ENCODE measurements at regions not wholly inside any gene's neighbourhood (a gene's known extent, or its start where the extent isn't known, plus 50 kb on each side); places are given as distances from the start of the nearest gene placed in this dataset.

DNA sequence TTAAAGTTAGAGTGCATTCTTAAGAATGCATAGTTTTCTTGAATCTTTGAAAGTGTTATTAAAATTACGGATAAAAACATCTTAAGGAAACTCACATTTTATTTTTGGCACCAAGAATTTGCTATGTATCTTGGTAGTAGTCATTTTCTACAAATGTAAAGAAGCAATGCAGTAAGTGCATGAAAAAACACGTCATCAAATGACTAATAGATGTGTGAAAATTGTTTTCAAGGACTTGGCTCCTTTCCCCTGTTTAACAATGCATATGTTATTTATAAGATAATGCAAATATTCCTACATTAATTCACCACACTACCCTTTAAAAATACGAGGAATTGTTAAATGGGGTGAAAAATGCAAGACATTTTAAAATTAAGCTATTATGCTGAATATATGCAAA is 461.2 kb upstream of the PCDH7 start:
- TF ChIP-seq, protein P1, sequence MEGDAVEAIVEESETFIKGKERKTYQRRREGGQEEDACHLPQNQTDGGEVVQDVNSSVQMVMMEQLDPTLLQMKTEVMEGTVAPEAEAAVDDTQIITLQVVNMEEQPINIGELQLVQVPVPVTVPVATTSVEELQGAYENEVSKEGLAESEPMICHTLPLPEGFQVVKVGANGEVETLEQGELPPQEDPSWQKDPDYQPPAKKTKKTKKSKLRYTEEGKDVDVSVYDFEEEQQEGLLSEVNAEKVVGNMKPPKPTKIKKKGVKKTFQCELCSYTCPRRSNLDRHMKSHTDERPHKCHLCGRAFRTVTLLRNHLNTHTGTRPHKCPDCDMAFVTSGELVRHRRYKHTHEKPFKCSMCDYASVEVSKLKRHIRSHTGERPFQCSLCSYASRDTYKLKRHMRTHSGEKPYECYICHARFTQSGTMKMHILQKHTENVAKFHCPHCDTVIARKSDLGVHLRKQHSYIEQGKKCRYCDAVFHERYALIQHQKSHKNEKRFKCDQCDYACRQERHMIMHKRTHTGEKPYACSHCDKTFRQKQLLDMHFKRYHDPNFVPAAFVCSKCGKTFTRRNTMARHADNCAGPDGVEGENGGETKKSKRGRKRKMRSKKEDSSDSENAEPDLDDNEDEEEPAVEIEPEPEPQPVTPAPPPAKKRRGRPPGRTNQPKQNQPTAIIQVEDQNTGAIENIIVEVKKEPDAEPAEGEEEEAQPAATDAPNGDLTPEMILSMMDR (IDR thresholded peaks at IDR 0.05; ENCODE audit: unreplicated experiment) = no peak
- Mint-ChIP-seq H3K27me3 (no peaks in the 10 kb centered on the region), H3K27ac (no peak overlapping the region), H3K4me1 (ENCODE audit: low read depth) (peaks cover 3% of the 10 kb centered on the region), H3K9me3 (ENCODE audit: low read depth) (peaks cover 2% of the 10 kb centered on the region), H3K36me3 (ENCODE audit: insufficient read depth) (no peaks in the 10 kb centered on the region), H3K4me3 (ENCODE audit: low read depth) (no peak overlapping the region)
- DNase-seq (ENCODE audit: low spot score, unreplicated experiment) = no peak

DNA sequence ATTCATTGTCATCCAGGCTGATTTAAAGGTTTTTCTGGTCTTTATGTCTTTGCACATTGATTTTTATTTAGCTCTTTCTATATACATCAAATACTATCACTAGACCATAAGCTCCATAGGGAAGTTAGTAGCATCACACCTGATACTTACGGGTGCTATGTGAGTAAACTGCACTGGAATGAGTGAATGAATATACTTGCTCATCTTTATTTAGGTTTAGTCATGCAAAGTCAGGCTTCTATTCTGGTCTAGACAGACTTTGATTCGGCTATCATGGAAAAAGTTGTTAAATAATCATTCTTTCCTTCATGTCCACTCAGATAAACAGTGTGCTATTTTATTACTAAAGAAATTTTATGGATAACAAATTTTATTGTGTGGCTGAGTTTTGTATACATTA is 457.8 kb upstream of the PCDH7 start:
- no peak overlapping the region for H3K4me3 Mint-ChIP-seq (ENCODE audit: low read depth)
- no peak for DNase-seq (ENCODE audit: low spot score, unreplicated experiment)
- H3K4me1 Mint-ChIP-seq (ENCODE audit: low read depth) = peaks cover 3% of the 10 kb centered on the region
- TF ChIP-seq, protein P1 (IDR thresholded peaks at IDR 0.05; ENCODE audit: unreplicated experiment) = no peak
- no peaks in the 10 kb centered on the region for H3K36me3 Mint-ChIP-seq (ENCODE audit: insufficient read depth)
- no peak overlapping the region for H3K27ac Mint-ChIP-seq
- no peaks in the 10 kb centered on the region for H3K9me3 Mint-ChIP-seq (ENCODE audit: low read depth)
- H3K27me3 Mint-ChIP-seq = no peaks in the 10 kb centered on the region

DNA sequence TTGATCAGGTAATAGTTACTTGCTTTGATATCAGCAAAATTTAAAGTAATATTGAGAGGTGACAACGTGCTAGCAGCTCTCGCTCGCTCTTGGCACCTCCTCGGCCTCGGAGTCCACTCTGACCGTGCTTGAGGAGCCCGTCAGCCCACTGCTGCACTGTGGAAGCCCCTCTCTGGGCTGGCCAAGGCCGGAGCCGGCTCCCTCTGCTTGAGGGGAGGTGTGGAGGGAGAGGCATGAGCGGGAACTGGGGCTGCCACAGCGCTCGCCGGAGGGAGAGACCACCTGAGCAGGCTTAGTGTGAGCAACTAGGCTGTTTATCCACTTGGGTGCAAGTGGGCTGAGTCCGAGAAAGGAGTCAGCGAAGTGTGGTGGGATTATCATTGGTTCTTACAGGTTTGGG is 455.7 kb upstream of the PCDH7 start:
- H3K27ac Mint-ChIP-seq = no peak overlapping the region
- H3K4me3 Mint-ChIP-seq (ENCODE audit: low read depth) = no peak overlapping the region
- H3K4me1 Mint-ChIP-seq (ENCODE audit: low read depth) = peaks cover 3% of the 10 kb centered on the region
- H3K36me3 Mint-ChIP-seq (ENCODE audit: insufficient read depth) = no peaks in the 10 kb centered on the region
- TF ChIP-seq, protein P1 (IDR thresholded peaks at IDR 0.05; ENCODE audit: unreplicated experiment) = no peak
- DNase-seq (ENCODE audit: low spot score, unreplicated experiment) = no peak
- H3K27me3 Mint-ChIP-seq = no peaks in the 10 kb centered on the region
- no peaks in the 10 kb centered on the region for H3K9me3 Mint-ChIP-seq (ENCODE audit: low read depth)

DNA sequence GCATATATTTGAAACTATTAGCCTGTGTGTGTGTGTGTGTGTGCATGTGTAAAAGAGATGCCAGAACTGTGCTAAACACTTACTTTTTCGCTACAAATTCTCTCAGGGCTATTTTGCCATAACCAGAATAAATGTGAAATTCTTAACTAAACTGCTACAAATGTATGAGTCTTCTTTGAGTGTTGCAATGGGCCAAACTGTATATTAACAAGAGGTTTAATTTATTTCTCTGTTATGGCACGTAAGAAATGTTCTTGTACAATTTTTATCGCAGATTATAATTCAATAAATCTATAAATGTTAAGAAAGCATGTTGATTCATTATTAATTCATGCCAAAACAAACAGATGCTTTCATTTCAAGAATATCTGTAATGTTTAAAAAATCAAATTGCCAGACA is 454.5 kb upstream of the PCDH7 start:
- Mint-ChIP-seq H3K36me3 (ENCODE audit: insufficient read depth) (no peaks in the 10 kb centered on the region), H3K27me3 (no peaks in the 10 kb centered on the region), H3K9me3 (ENCODE audit: low read depth) (no peaks in the 10 kb centered on the region), H3K27ac (no peak overlapping the region), H3K4me1 (ENCODE audit: low read depth) (peaks cover 3% of the 10 kb centered on the region), H3K4me3 (ENCODE audit: low read depth) (no peak overlapping the region)
- no peak for DNase-seq (ENCODE audit: low spot score, unreplicated experiment)
- TF ChIP-seq, protein P1 (IDR thresholded peaks at IDR 0.05; ENCODE audit: unreplicated experiment) = no peak

DNA sequence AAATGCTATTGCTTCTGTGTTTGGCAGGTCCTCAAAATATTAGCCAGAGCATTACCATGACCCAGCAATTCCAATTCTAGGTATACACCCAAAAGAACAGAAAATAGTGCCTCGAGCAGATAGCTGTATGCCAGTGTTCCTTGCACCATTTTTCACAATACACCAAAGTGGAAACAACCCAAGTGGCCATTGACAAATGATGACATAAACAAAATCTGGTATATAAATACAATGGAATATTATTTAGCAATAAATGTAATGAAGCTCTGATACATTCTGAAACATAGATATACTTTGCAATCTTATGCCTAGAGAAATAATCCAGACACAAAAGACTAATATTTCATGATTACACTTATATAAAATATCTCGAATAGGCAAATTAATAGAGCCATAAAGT is 451.8 kb upstream of the PCDH7 start:
- no peaks in the 10 kb centered on the region for H3K36me3 Mint-ChIP-seq (ENCODE audit: insufficient read depth)
- H3K9me3 Mint-ChIP-seq (ENCODE audit: low read depth) = peaks cover 9% of the 10 kb centered on the region
- DNase-seq (ENCODE audit: low spot score, unreplicated experiment) = no peak
- H3K4me3 Mint-ChIP-seq (ENCODE audit: low read depth) = no peak overlapping the region
- TF ChIP-seq, protein P1 (IDR thresholded peaks at IDR 0.05; ENCODE audit: unreplicated experiment) = no peak
- H3K4me1 Mint-ChIP-seq (ENCODE audit: low read depth) = no peaks in the 10 kb centered on the region
- no peak overlapping the region for H3K27ac Mint-ChIP-seq
- H3K27me3 Mint-ChIP-seq = no peaks in the 10 kb centered on the region
